ENCODE measurements at regions not wholly inside any gene's neighbourhood (a gene's known extent, or its start where the extent isn't known, plus 50 kb on each side); places are given as distances from the start of the nearest gene placed in this dataset.

DNA sequence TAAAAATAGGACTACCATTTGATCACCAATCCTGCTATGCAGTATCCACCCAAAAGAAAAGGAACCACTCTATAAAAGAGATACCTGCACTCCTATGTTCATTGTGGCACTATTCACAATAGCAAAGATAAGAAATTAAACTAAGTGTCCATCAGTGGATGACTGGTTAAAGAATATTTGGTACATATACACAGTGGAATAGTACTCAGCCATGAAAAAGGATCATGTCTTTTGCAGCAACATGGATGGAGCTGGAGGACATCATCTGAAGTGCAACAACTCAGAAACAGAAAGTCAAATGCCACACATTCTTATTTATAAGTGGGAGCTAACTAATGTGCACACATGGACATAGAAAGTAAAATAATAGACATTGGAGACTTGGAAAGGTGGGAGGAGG, 116.4 kb downstream of the PFKFB3 start:
- dilution Hi-C loops (cut with MboI; ENCODE audit: extremely low pct_ligation_motif_present, low sequenced_read_pairs): no loop called here
- no peak overlapping the region for H3K9ac ChIP-seq (replicated peaks; ENCODE audit: extremely low read depth, insufficient read depth, low read length)

More for the DNA sequence above, 116.4 kb downstream of the PFKFB3 start:
- Histone ChIP-seq H3K27ac (ENCODE audit: insufficient read depth, low read depth, low read length) (no peak overlapping the region), H3K27me3 (ENCODE audit: control insufficient read depth in 2 of 2, insufficient read depth in 2 of 2, low read length in 2 of 2) (no peaks in the 10 kb centered on the region), H3K4me2 (ENCODE audit: insufficient read depth, low read length) (no peak overlapping the region), H3K9me3 (replicated peaks; ENCODE audit: control insufficient read depth, insufficient read depth, low read length) (no peaks in the 10 kb centered on the region), H3K9me1 (replicated peaks; ENCODE audit: control insufficient read depth, extremely low read depth, insufficient read depth, low read length) (no peaks in the 10 kb centered on the region), H4K20me1 (replicated peaks; ENCODE audit: control insufficient read depth, extremely low read depth, insufficient read depth, low read length) (no peaks in the 10 kb centered on the region), H3K79me2 (ENCODE audit: control insufficient read depth, insufficient read depth, low read length) (no peaks in the 10 kb centered on the region), H2AFZ (ENCODE audit: low read depth, low read length) (no peak overlapping the region), H3K36me3 (ENCODE audit: control insufficient read depth in 2 of 2, extremely low read depth in 1 of 2, insufficient read depth in 2 of 2, low read length in 2 of 2) (no peaks in the 10 kb centered on the region), H3K4me3 (replicated peaks in 1 of 3; ENCODE audit: insufficient read depth in 1 of 3, low read depth in 1 of 3, low read length in 3 of 3) (no peak overlapping the region), H3K4me1 (ENCODE audit: control insufficient read depth, extremely low read depth, insufficient read depth, low read length) (no peaks in the 10 kb centered on the region)
- no TSS peak for BruUV-seq (replicated peaks)
- ChIA-PET POLR2A (no interaction called here), CTCF (no interaction called here)
- no peak for TF ChIP-seq GATA2 (IDR thresholded peaks at IDR 0.05; ENCODE audit: insufficient read depth, insufficient read length, low read depth, low read length)
- TF ChIP-seq, protein P1, sequence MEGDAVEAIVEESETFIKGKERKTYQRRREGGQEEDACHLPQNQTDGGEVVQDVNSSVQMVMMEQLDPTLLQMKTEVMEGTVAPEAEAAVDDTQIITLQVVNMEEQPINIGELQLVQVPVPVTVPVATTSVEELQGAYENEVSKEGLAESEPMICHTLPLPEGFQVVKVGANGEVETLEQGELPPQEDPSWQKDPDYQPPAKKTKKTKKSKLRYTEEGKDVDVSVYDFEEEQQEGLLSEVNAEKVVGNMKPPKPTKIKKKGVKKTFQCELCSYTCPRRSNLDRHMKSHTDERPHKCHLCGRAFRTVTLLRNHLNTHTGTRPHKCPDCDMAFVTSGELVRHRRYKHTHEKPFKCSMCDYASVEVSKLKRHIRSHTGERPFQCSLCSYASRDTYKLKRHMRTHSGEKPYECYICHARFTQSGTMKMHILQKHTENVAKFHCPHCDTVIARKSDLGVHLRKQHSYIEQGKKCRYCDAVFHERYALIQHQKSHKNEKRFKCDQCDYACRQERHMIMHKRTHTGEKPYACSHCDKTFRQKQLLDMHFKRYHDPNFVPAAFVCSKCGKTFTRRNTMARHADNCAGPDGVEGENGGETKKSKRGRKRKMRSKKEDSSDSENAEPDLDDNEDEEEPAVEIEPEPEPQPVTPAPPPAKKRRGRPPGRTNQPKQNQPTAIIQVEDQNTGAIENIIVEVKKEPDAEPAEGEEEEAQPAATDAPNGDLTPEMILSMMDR (IDR thresholded peaks at IDR 0.05; ENCODE audit: extremely low read depth in 1 of 2, insufficient read depth in 1 of 2, low read depth in 1 of 2, low read length in 2 of 2): no peak
- no peak for TF ChIP-seq MAX (IDR thresholded peaks at IDR 0.05; ENCODE audit: insufficient read depth, insufficient read length)
- TF ChIP-seq JUN (IDR thresholded peaks at IDR 0.05; ENCODE audit: borderline replicate concordance, insufficient read depth, insufficient read length, low read depth): no peak
- TF ChIP-seq FOS (IDR thresholded peaks at IDR 0.05; ENCODE audit: borderline replicate concordance, insufficient read depth, low read length): no peak
- no peak for TF ChIP-seq EZH2 (IDR thresholded peaks at IDR 0.05; ENCODE audit: borderline replicate concordance, low read depth, low read length, severe bottlenecking)
- TF ChIP-seq MYC (IDR thresholded peaks at IDR 0.05; ENCODE audit: low read depth, low read length): no peak
- no peak for TF ChIP-seq POLR2AphosphoS5 (IDR thresholded peaks at IDR 0.05; ENCODE audit: insufficient read depth, low read depth, low read length)
- intact Hi-C loops (cut with micrococcal nuclease): no loop called here
- DNase-seq (ENCODE audit: low read depth, low spot score) (no peak), FAIRE-seq (no peak)

Measured in endothelial cell of umbilical vein (primary cell).